Heart left ventricle (tissue), 16 donors: ENCODE measurements at regions not wholly inside any gene's neighbourhood (a gene's known extent, or its start where the extent isn't known, plus 50 kb on each side); places are given as distances from the start of the nearest gene placed in this dataset.

Experiments used
- ATAC-seq, 4 donors: fragments of 200-7000 bp; cut with Tn5 transposase; one replicate each; pipeline ENCODE4 v1.9.1; 2020 to 2022; ENCODE audit warnings: moderate library complexity in 4 of 4, mild to moderate bottlenecking in 3 of 4, moderate number of reproducible peaks in 1 of 4
- DNase-seq, 5 donors: peaks; one replicate each; pipeline ENCODE4 v3.0.0-alpha.2; 2020
- H3K27ac ChIP-seq, 12 donors: fragments of 200-600 bp; sonication (generic) in 4 of 12; one replicate each; pipeline versions ENCODE4 v1.5.0 to v1.8.0; 2016 to 2022; ENCODE audit warnings: mild to moderate bottlenecking in 2 of 12
- H3K27me3 ChIP-seq, 9 donors: fragments of 200-600 bp; sonication (generic) in 2 of 9; one replicate each; pipeline versions ENCODE4 v1.5.1 to v1.8.0; 2016 to 2022; ENCODE audit warnings: mild to moderate bottlenecking in 3 of 9
- H3K36me3 ChIP-seq, 9 donors: fragments of 200-600 bp; sonication (generic) in 2 of 9; one replicate each; pipeline versions ENCODE4 v1.5.0 to v1.8.0; 2018 to 2022; ENCODE audit warnings: mild to moderate bottlenecking in 2 of 9
- H3K4me1 ChIP-seq, 12 donors: fragments of 200-600 bp; sonication (generic) in 4 of 12; one replicate each; pipeline versions ENCODE4 v1.5.0 to v1.8.0; 2016 to 2022; ENCODE audit warnings: mild to moderate bottlenecking in 3 of 12
- H3K4me3 ChIP-seq, 12 donors: fragments of 200-600 bp; sonication (generic) in 4 of 12; one replicate each; pipeline versions ENCODE4 v1.5.0 to v1.8.0; 2017 to 2022; ENCODE audit warnings: mild to moderate bottlenecking in 9 of 12, moderate library complexity in 4 of 12
- H3K9me3 ChIP-seq, 12 donors: fragments of 200-600 bp; sonication (generic) in 4 of 12; one replicate each; pipeline versions ENCODE4 v1.5.0 to v1.8.0; 2016 to 2022; ENCODE audit warnings: mild to moderate bottlenecking in 1 of 12
- CTCF ChIP-seq, 12 donors: fragments of 200-600 bp; sonication (generic) in 4 of 12; IDR thresholded peaks; one replicate each; pipeline versions ENCODE4 v1.5.0 to v1.8.0; 2018 to 2022; ENCODE audit warnings: antibody characterized with exemption in 12 of 12, mild to moderate bottlenecking in 5 of 12
- POLR2A ChIP-seq, 2 donors: fragments of 450-650 bp; IDR thresholded peaks; one replicate each; pipeline ENCODE4 v1.6.1; 2017; ENCODE audit warnings: antibody characterized with exemption in 2 of 2, mild to moderate bottlenecking in 2 of 2, moderate library complexity in 2 of 2
- WGBS, 4 donors: extraction: QIAGEN DNeasy Blood & Tissue Kit in 2 of 4; methylation state at CpG; one replicate each; pipeline versions ENCODE4 v1.1.5 to v1.1.7; 2013 to 2018; 5-methylcytosine and 5-hydroxymethylcytosine counted together
- intact Hi-C, 10 donors: fragments of 100-400 bp; cut with DNase I; formaldehyde crosslinking; loops; one replicate each; pipeline versions ENCODE4 v1.11.1 to v1.14.2; 2022
- donor health status: ischemic (EF 13 %, LVEDD 7.1; RV severe dilation, severe dysfunction).
- donor health status: healthy with polysubstance abuse.
- donor health status: DM: no; HTN: yes; CAD: no.
- donor health status: DM: no; HTN: no; CAD: no.
- donor health status: ischemic (EF 25% LVEDD 6.9; RV normal size, moderate dysfunction).
- donor health status: ischemic (EF 25% LVEDD 5.7; RV mildly dilated, moderate dysfunction).
- donor health status: healthy.
- donor health status: DM: yes; HTN: yes; CAD: no.
- donor health status: ischemic (EF 35%, LVEDD 5.7; RV mildly dilated, moderate dysfunction).
- donor health status: nonischemic (EF 11% LVEDD 7.7; RV severe dilation, severe dysfunction).
- donor health status: DM: yes; HTN: yes; CAD: no.
- donor health status: PGD.
- donor health status: ischemic (EF 29% LVEDD 5.4; RV normal size, mild dysfunction).
- donor health status: nonischemic (EF 23%, LVEDD 6.1; RV moderate dilation, normal function).

- no peak for ATAC-seq
- TF ChIP-seq CTCF (IDR thresholded peaks at IDR 0.05) (no peak), POLR2A (IDR thresholded peaks at IDR 0.05) (no peak)
- DNase-seq, result no peak
- Histone ChIP-seq H3K27ac (no peak overlapping the region), H3K4me3 (no peak overlapping the region), H3K4me1 (peaks cover 0 to 16% (median 7%) of the 10 kb centered on the region in 12 donors), H3K9me3 (no peaks in the 10 kb centered on the region), H3K27me3 (no peaks in the 10 kb centered on the region), H3K36me3 (no peaks in the 10 kb centered on the region)
- 80 to 93% (median 86%) methylated on average over 2 of the region's 2 CpGs for WGBS, 4 donors
- intact Hi-C loops, result loop anchor here in 7 of 10 donors (10.0 kb wide), 7 partner anchors 167 to 587 kb away; partner anchors contain the start of gene EYA4 (in 1 of the 7)
These were observed 153.5 kb downstream of the RPS12 start for GRCh38 chr6:132967871-132968270.

DNA sequence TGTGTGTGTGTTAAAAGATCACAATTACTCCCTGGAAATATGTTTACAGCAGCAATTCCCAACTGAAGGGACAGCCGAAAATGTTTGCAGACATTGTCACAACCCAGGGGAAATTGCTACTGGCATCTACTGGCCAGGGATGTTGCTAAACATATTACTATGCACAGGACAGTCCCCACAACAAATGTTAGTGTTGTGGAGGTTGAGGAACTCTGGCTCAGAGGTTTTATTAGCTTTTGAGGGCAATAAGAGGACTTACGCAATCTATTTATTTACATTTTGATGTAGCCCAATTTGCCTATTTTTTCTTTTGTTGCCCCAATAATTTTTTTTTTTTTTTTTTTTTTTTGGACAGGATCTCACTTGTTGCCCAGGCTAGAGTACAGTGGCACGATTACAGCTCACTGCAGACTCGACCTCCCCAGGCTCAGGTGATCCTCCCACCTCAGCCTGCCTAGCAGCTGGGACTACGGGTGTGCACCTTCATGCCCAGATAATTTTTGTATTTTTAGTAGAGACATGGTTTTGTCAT, 154.1 kb downstream of the RPS12 start:
- WGBS, 4 donors, result 67 to 82% (median 75%) methylated on average over 5 of the region's 5 CpGs
- DNase-seq, result no peak
- no peak overlapping the region for H3K27ac ChIP-seq
- H3K27me3 ChIP-seq, result no peaks in the 10 kb centered on the region
- H3K36me3 ChIP-seq, result no peaks in the 10 kb centered on the region
- H3K9me3 ChIP-seq, result no peaks in the 10 kb centered on the region
- TF ChIP-seq POLR2A (IDR thresholded peaks at IDR 0.05) (no peak), CTCF (IDR thresholded peaks at IDR 0.05) (no peak)
- peaks cover 0 to 19% (median 7%) of the 10 kb centered on the region in 12 donors for H3K4me1 ChIP-seq
- intact Hi-C loops, result loop anchor here in 7 of 10 donors (10.0 kb wide), 7 partner anchors 166 to 586 kb away; partner anchors contain the start of gene EYA4 (in 1 of the 7)
- no peak for ATAC-seq
- H3K4me3 ChIP-seq, result no peak overlapping the region

- TF ChIP-seq POLR2A (IDR thresholded peaks at IDR 0.05) (no peak), CTCF (IDR thresholded peaks at IDR 0.05) (no peak)
- no peaks in the 10 kb centered on the region for H3K36me3 ChIP-seq
- H3K9me3 ChIP-seq, result no peaks in the 10 kb centered on the region
- 11 to 17% (median 15%) methylated on average over 1 of the region's 1 CpG for WGBS, 4 donors
- no peak for DNase-seq
- peaks cover 0 to 15% (median 6%) of the 10 kb centered on the region in 12 donors for H3K4me1 ChIP-seq
- H3K27me3 ChIP-seq, result no peaks in the 10 kb centered on the region
- ATAC-seq, result no peak
- intact Hi-C loops, result loop anchor here in 7 of 10 donors (10.0 kb wide), 7 partner anchors 166 to 586 kb away; partner anchors contain the start of gene EYA4 (in 1 of the 7)
- no peak overlapping the region for H3K4me3 ChIP-seq
- no peak overlapping the region for H3K27ac ChIP-seq
These were observed 154.8 kb downstream of the RPS12 start for GRCh38 chr6:132969196-132969595.

- no peak for ATAC-seq
- Histone ChIP-seq H3K36me3 (no peaks in the 10 kb centered on the region), H3K9me3 (no peaks in the 10 kb centered on the region), H3K27ac (no peak overlapping the region), H3K27me3 (no peaks in the 10 kb centered on the region), H3K4me1 (peaks cover 0 to 3% (median 0%) of the 10 kb centered on the region in 12 donors), H3K4me3 (no peak overlapping the region)
- 80 to 89% (median 85%) methylated on average over 3 of the region's 3 CpGs for WGBS, 4 donors
- intact Hi-C loops, result loop anchor here in 3 of 10 donors (5.0 to 10.0 kb wide), 2 partner anchors 63 to 71 kb away; no protein-coding TSS in a partner anchor
- no peak for DNase-seq
- TF ChIP-seq CTCF (IDR thresholded peaks at IDR 0.05) (no peak), POLR2A (IDR thresholded peaks at IDR 0.05) (no peak)
These were observed 157.3 kb downstream of the RPS12 start for GRCh38 chr6:132971676-132972075.
